MCF 10A (cell line): ENCODE measurements at regions not wholly inside any gene's neighbourhood (a gene's known extent, or its start where the extent isn't known, plus 50 kb on each side); places are given as distances from the start of the nearest gene placed in this dataset.

Experiments
- BruUV-seq: library from RNA; stranded (reverse); fragments of 400-500 nt; replicated peaks from 2 replicates; lab custom pipeline; 2021; lab: Mats Ljungman, UMichigan
- CTCF ChIA-PET: fragments of 300-600 bp; sonication (Branson Sonifier 250); formaldehyde crosslinking; extraction: SDS; loops from one replicate; lab custom pipeline; 2021; ENCODE audit warnings: antibody characterized with exemption, inconsistent platforms; lab: Yijun Ruan, JAX
- POLR2A ChIA-PET: fragments of 300-600, 350-650 bp; sonication (Branson Sonifier 250); formaldehyde crosslinking; extraction: SDS; loops from one replicate; lab custom pipeline; 2020; ENCODE audit warnings: antibody characterized with exemption, inconsistent platforms; lab: Yijun Ruan, JAX
- DNase-seq: peaks from one replicate; pipeline ENCODE4 v3.0.0-alpha.2; 2018; ENCODE audit not compliant: unreplicated experiment
- H3K27ac Mint-ChIP-seq: one replicate; pipeline ENCODE4 v1.8.0; 2022; ENCODE audit warnings: mild to moderate bottlenecking, low read depth, mixed read lengths; ENCODE audit not compliant: unreplicated experiment
- H3K27me3 Mint-ChIP-seq: one replicate; pipeline ENCODE4 v1.8.0; 2022; ENCODE audit warnings: mixed read lengths; ENCODE audit not compliant: insufficient read depth, unreplicated experiment
- H3K36me3 Mint-ChIP-seq: one replicate; pipeline ENCODE4 v1.8.0; 2022; ENCODE audit warnings: mild to moderate bottlenecking, moderate library complexity, mixed read lengths; ENCODE audit not compliant: insufficient read depth, unreplicated experiment
- H3K4me1 Mint-ChIP-seq: one replicate; pipeline ENCODE4 v1.8.0; 2022; ENCODE audit warnings: mixed read lengths; ENCODE audit not compliant: insufficient read depth, unreplicated experiment
- H3K4me3 Mint-ChIP-seq: one replicate; pipeline ENCODE4 v1.8.0; 2022; ENCODE audit warnings: mild to moderate bottlenecking, moderate library complexity, mixed read lengths; ENCODE audit not compliant: unreplicated experiment
- H3K9me3 Mint-ChIP-seq: one replicate; pipeline ENCODE4 v1.8.0; 2022; ENCODE audit warnings: mixed read lengths; ENCODE audit not compliant: unreplicated experiment
- intact Hi-C: fragments of 100-400 bp; cut with micrococcal nuclease; formaldehyde crosslinking; loops from 2 replicates; pipeline ENCODE4 v1.14.1; 2022
- TF ChIP-seq, protein P1 (sequence below): fragments of 200-600 bp; IDR thresholded peaks from one replicate; pipeline ENCODE4 v1.8.0; 2022; ENCODE audit warnings: antibody characterized with exemption, mild to moderate bottlenecking; ENCODE audit not compliant: unreplicated experiment

DNA sequence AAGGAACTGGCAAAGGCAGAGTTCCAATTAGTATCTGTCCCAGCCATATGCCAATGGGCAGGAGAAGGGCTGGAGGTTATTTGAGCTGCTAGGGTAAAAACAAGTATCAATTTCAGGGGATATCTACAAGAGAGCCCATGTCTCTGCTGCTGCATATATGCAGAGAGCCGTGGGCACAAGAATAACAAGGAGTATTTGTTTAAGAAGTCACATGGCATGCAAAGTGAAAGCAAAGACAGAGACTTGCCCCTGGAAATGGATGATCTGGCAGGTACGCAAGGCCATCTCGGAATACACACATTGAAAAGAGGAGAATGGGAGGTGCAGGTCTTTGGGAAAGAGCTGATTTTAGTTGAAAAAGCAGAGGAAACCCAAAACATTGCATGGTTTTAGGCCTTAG is 170.6 kb downstream of the EVA1A start:
- ChIA-PET CTCF (interaction anchor here (0.6 to 1.0 kb wide), 3 partner anchors 9 to 344 kb away, joined by 4 read pairs; no protein-coding TSS in a partner anchor), POLR2A (no interaction called here)
- TF ChIP-seq, protein P1, sequence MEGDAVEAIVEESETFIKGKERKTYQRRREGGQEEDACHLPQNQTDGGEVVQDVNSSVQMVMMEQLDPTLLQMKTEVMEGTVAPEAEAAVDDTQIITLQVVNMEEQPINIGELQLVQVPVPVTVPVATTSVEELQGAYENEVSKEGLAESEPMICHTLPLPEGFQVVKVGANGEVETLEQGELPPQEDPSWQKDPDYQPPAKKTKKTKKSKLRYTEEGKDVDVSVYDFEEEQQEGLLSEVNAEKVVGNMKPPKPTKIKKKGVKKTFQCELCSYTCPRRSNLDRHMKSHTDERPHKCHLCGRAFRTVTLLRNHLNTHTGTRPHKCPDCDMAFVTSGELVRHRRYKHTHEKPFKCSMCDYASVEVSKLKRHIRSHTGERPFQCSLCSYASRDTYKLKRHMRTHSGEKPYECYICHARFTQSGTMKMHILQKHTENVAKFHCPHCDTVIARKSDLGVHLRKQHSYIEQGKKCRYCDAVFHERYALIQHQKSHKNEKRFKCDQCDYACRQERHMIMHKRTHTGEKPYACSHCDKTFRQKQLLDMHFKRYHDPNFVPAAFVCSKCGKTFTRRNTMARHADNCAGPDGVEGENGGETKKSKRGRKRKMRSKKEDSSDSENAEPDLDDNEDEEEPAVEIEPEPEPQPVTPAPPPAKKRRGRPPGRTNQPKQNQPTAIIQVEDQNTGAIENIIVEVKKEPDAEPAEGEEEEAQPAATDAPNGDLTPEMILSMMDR, result no peak
- Mint-ChIP-seq H3K36me3 (no peaks in the 10 kb centered on the region), H3K9me3 (no peaks in the 10 kb centered on the region), H3K27ac (no peak overlapping the region), H3K27me3 (peaks cover 38% of the 10 kb centered on the region), H3K4me1 (no peaks in the 10 kb centered on the region), H3K4me3 (no peak overlapping the region)
- no TSS peak for BruUV-seq
- intact Hi-C loops, result no loop called here
- no peak for DNase-seq

DNA sequence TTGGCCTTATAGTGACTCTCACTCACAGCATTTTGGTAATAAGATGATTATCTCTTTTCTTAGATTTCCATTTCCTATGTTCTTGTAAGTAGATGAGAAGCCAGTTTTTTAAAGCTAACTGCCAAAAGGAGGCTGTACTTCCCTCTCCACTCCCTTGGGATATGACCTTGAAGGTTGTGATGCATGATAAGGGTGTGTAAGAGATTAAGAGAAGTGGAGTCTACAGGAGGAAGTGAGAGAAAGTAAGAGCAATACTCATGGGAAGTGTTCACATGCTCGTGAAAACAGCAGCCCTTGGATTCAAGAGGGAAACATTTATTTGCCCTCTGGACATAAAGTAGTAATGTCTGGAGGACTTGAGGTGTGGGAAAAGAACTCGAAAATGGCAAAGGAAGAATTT is 171.5 kb downstream of the EVA1A start:
- Mint-ChIP-seq H3K27ac (no peak overlapping the region), H3K4me3 (no peak overlapping the region), H3K27me3 (peaks cover 47% of the 10 kb centered on the region), H3K4me1 (no peaks in the 10 kb centered on the region), H3K9me3 (no peaks in the 10 kb centered on the region), H3K36me3 (no peaks in the 10 kb centered on the region)
- no TSS peak for BruUV-seq
- intact Hi-C loops, result no loop called here
- CTCF ChIA-PET, result no interaction called here
- POLR2A ChIA-PET, result no interaction called here
- DNase-seq, result no peak
- TF ChIP-seq, protein P1, result no peak

DNA sequence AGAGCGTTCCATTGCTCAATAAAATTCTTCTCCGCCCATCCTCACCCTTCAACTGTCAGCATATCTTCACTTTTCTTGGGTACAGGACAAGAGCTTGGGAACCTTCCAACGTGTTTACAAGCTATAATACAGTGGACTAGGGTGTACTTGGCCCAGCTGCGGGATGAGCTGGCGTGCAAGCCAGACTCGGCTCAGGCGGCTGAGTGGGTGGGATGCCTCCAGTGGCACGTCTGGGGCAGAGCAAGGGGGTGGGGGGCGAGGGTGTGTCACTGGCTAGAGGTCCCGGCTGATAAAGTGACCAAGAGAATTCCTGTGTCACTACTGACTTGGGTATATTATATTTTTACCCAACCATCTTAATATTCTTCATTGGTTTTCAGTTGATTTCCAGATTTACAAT is 179.7 kb downstream of the EVA1A start:
- ChIA-PET CTCF (interaction anchor here (1.7 kb wide), 1 partner anchor 317 kb away, joined by 5 read pairs; no protein-coding TSS in a partner anchor), POLR2A (no interaction called here)
- TF ChIP-seq, protein P1, result no peak
- Mint-ChIP-seq H3K9me3 (no peaks in the 10 kb centered on the region), H3K27me3 (peaks cover 29% of the 10 kb centered on the region), H3K4me1 (no peaks in the 10 kb centered on the region), H3K27ac (no peak overlapping the region), H3K36me3 (no peaks in the 10 kb centered on the region), H3K4me3 (no peak overlapping the region)
- intact Hi-C loops, result no loop called here
- no peak for DNase-seq
- BruUV-seq, result no TSS peak

DNA sequence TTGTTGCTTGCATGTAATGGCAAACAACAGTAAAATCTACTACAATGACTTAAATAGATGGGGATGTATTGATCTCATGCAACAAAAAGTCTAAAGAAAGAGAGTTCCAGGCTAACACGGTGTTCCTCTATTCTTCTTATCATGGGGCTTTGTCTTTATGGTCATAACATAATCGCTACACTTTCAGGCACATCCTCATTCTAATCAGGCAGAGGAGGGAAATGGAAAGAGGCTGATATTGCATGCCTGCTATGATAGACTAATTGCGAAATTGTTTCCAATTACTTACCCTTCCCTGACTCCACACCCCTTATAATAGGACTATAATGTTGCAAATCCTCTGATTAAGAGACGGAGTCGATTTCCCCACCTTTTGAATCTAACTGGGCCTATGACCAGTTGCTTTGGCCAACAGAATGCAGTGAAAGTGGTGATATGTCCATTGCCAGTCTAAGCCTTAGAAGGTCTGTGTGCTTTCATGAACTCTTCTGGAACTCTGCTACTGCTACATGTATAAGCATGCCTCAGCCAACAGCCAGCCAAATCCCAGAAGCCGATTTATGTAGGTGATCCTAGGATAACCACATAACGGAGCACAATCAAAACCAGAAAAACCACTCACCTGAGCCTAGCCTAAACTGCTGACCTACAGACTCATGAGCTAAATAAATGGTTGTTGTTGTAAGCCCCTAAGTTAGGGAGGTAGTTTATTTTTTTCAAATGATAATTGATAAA is 180.3 kb upstream of the TACR1 start:
- H3K4me3 Mint-ChIP-seq, result no peak overlapping the region
- no TSS peak for BruUV-seq
- TF ChIP-seq, protein P1, result no peak
- no peaks in the 10 kb centered on the region for H3K9me3 Mint-ChIP-seq
- CTCF ChIA-PET, result no interaction called here
- no peak overlapping the region for H3K27ac Mint-ChIP-seq
- peak; percentile 9 for DNase-seq
- H3K36me3 Mint-ChIP-seq, result no peaks in the 10 kb centered on the region
- POLR2A ChIA-PET, result no interaction called here
- intact Hi-C loops, result no loop called here
- peaks cover 15% of the 10 kb centered on the region for H3K27me3 Mint-ChIP-seq
- H3K4me1 Mint-ChIP-seq, result no peaks in the 10 kb centered on the region
